GM23248 (cell line): ENCODE measurements at regions not wholly inside any gene's neighbourhood (a gene's known extent, or its start where the extent isn't known, plus 50 kb on each side); places are given as distances from the start of the nearest gene placed in this dataset.

Experiments used
- DNase-seq: peaks from one replicate; pipeline ENCODE4 v3.0.0-alpha.2; 2015
- H2AFZ ChIP-seq: fragments of 200-600 bp; sonication (generic); 2 replicates; pipeline ENCODE4 v1.6.1; 2016; ENCODE audit warnings: antibody characterized with exemption
- H3F3A ChIP-seq: fragments of 200-600 bp; sonication (generic); 2 replicates; pipeline ENCODE4 v1.6.1; 2016; ENCODE audit warnings: mild to moderate bottlenecking, antibody characterized with exemption, mixed run types; ENCODE audit not compliant: insufficient read depth
- H3K27ac ChIP-seq: fragments of 200-600 bp; sonication (generic); 2 replicates; pipeline ENCODE4 v1.5.1; 2016; ENCODE audit warnings: mild to moderate bottlenecking
- H3K27me3 ChIP-seq: fragments of 200-600 bp; sonication (generic); replicated peaks from 2 replicates; pipeline ENCODE4 v1.6.1; 2016; ENCODE audit warnings: mild to moderate bottlenecking; ENCODE audit not compliant: insufficient read depth
- H3K36me3 ChIP-seq: fragments of 200-600 bp; sonication (generic); 2 replicates; pipeline ENCODE4 v1.6.1; 2016; ENCODE audit warnings: low read depth, mild to moderate bottlenecking
- H3K4me1 ChIP-seq: fragments of 200-600 bp; sonication (generic); 2 replicates; pipeline ENCODE4 v1.6.1; 2016; ENCODE audit warnings: mild to moderate bottlenecking; ENCODE audit not compliant: insufficient read depth
- H3K4me2 ChIP-seq: fragments of 200-600 bp; sonication (generic); one replicate; pipeline ENCODE4 v1.6.1; 2016; ENCODE audit warnings: mild to moderate bottlenecking; ENCODE audit not compliant: unreplicated experiment
- H3K4me3 ChIP-seq: fragments of 200-600 bp; sonication (generic); 2 replicates; pipeline ENCODE4 v1.5.1; 2016; ENCODE audit warnings: mild to moderate bottlenecking
- H3K79me2 ChIP-seq: fragments of 200-600 bp; sonication (generic); 2 replicates; pipeline ENCODE4 v1.6.1; 2016; ENCODE audit warnings: mild to moderate bottlenecking; ENCODE audit not compliant: insufficient read depth
- H3K9ac ChIP-seq: fragments of 200-600 bp; sonication (generic); 2 replicates; pipeline ENCODE4 v1.6.1; 2016; ENCODE audit warnings: mild to moderate bottlenecking
- H3K9me2 ChIP-seq: fragments of 200-600 bp; sonication (generic); 2 replicates; pipeline ENCODE4 v1.6.1; 2016; ENCODE audit warnings: mixed run types, mild to moderate bottlenecking, moderate library complexity; ENCODE audit not compliant: insufficient read depth
- H3K9me3 ChIP-seq: fragments of 200-600 bp; sonication (generic); one replicate; pipeline ENCODE4 v1.6.1; 2017; ENCODE audit warnings: low read depth
- H4K20me1 ChIP-seq: fragments of 200-600 bp; sonication (generic); 2 replicates; pipeline ENCODE4 v1.6.0; 2016; ENCODE audit not compliant: insufficient read depth
- EZH2 ChIP-seq: fragments of 200-600 bp; sonication (generic); IDR thresholded peaks from 2 replicates; pipeline ENCODE4 v1.6.1; 2018; ENCODE audit warnings: antibody characterized with exemption, mild to moderate bottlenecking; ENCODE audit not compliant: insufficient read depth, poor library complexity, severe bottlenecking
- EZH2phosphoT487 ChIP-seq: fragments of 200-600 bp; sonication (generic); IDR thresholded peaks from 2 replicates; pipeline ENCODE4 v1.6.1; 2018; ENCODE audit warnings: antibody characterized with exemption, moderate library complexity, mild to moderate bottlenecking, low read depth; ENCODE audit not compliant: insufficient read depth
- WGBS, 2 experiments: methylation state at CpG; one replicate each; pipeline ENCODE4 v1.1.6; 2015 to 2017; ENCODE audit warnings: low lambda C conversion rate in 2 of 2, low coverage in 1 of 2; ENCODE audit errors: missing lambda C conversion rate in 2 of 2; 5-methylcytosine and 5-hydroxymethylcytosine counted together
- in situ Hi-C: fragments of 300-500 bp; cut with MboI; formaldehyde crosslinking; loops from 2 replicates; pipeline ENCODE4 v1.15.0; 2020

GRCh38 chr1:185487026-185487425 lies 170.0 kb upstream of the IVNS1ABP start:
- Histone ChIP-seq H3K79me2 (no peaks in the 10 kb centered on the region), H3K9me3 (no peaks in the 10 kb centered on the region), H3F3A (peaks cover 17% of the 10 kb centered on the region), H3K9me2 (no peaks in the 10 kb centered on the region), H3K4me3 (no peak overlapping the region), H3K36me3 (no peaks in the 10 kb centered on the region), H3K27me3 (no peaks in the 10 kb centered on the region), H4K20me1 (no peaks in the 10 kb centered on the region), H3K9ac (no peak overlapping the region), H3K27ac (no peak overlapping the region), H3K4me1 (peaks cover 18% of the 10 kb centered on the region), H2AFZ (no peak overlapping the region), H3K4me2 (no peak overlapping the region)
- in situ Hi-C loops: no loop called here
- DNase-seq: no peak
- 94 to 100% methylated on average over 2 of the region's 2 CpGs for WGBS, 2 experiments
- no peak for TF ChIP-seq EZH2phosphoT487
- no peak for TF ChIP-seq EZH2

GRCh38 chr1:185486346-185486745 lies 169.3 kb upstream of the IVNS1ABP start:
- TF ChIP-seq EZH2 (no peak), EZH2phosphoT487 (no peak)
- H4K20me1 ChIP-seq: no peaks in the 10 kb centered on the region
- H3K9me3 ChIP-seq: no peaks in the 10 kb centered on the region
- H3F3A ChIP-seq: peaks cover 17% of the 10 kb centered on the region
- 88 to 90% methylated on average over 5 of the region's 5 CpGs for WGBS, 2 experiments
- H3K4me3 ChIP-seq: no peak overlapping the region
- H2AFZ ChIP-seq: no peak overlapping the region
- no peak for DNase-seq
- no peaks in the 10 kb centered on the region for H3K36me3 ChIP-seq
- H3K27me3 ChIP-seq: no peaks in the 10 kb centered on the region
- no peak overlapping the region for H3K4me2 ChIP-seq
- in situ Hi-C loops: no loop called here
- H3K79me2 ChIP-seq: no peaks in the 10 kb centered on the region
- no peak overlapping the region for H3K27ac ChIP-seq
- H3K4me1 ChIP-seq: peaks cover 18% of the 10 kb centered on the region
- no peaks in the 10 kb centered on the region for H3K9me2 ChIP-seq
- H3K9ac ChIP-seq: no peak overlapping the region

- Histone ChIP-seq H3K27me3 (no peaks in the 10 kb centered on the region), H4K20me1 (no peaks in the 10 kb centered on the region), H3K9ac (peak overlapping the region; percentile 69), H3K4me2 (peak overlapping the region; percentile 49), H3K4me3 (no peak overlapping the region), H2AFZ (peak overlapping the region; percentile 69), H3F3A (peaks cover 17% of the 10 kb centered on the region), H3K9me3 (no peaks in the 10 kb centered on the region), H3K4me1 (peaks cover 18% of the 10 kb centered on the region), H3K27ac (peak overlapping the region; percentile 91), H3K9me2 (no peaks in the 10 kb centered on the region), H3K79me2 (no peaks in the 10 kb centered on the region), H3K36me3 (no peaks in the 10 kb centered on the region)
- peak; percentile 97 for DNase-seq
- in situ Hi-C loops: no loop called here
- WGBS, 2 experiments: 49 to 51% methylated on average over 2 of the region's 2 CpGs
- TF ChIP-seq EZH2phosphoT487 (no peak), EZH2 (no peak)
Observed at GRCh38 chr1:185483664-185484450, 166.8 kb upstream of the IVNS1ABP start.

DNA sequence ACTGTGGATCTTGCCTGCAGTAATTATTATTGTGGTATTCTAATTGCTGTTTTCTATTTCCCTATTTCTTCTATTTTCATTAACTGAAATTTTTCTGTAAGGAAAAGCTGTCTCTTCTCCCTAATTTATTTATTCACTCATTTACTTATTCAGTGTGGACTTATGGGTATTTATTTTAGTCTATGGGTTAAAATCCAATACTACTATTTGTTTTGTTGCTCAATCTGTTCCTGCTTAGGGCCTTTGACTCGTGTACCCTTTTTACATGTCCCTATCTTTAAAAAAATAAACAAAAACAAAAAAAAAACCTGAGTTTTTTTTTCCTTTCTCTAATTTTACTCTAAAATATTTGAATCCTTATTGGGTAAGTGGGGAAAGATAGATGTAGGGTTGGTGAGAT lies 166.2 kb upstream of the IVNS1ABP start:
- in situ Hi-C loops: no loop called here
- no peaks in the 10 kb centered on the region for H3K27me3 ChIP-seq
- no peaks in the 10 kb centered on the region for H3K9me3 ChIP-seq
- H3K4me1 ChIP-seq: peaks cover 18% of the 10 kb centered on the region
- no peaks in the 10 kb centered on the region for H3K9me2 ChIP-seq
- H3K4me2 ChIP-seq: peak overlapping the region; percentile 49
- no peaks in the 10 kb centered on the region for H3K79me2 ChIP-seq
- no peak for DNase-seq
- TF ChIP-seq EZH2phosphoT487 (no peak), EZH2 (no peak)
- H3K4me3 ChIP-seq: no peak overlapping the region
- peak overlapping the region; percentile 69 for H3K9ac ChIP-seq
- no peaks in the 10 kb centered on the region for H3K36me3 ChIP-seq
- 0 to 20% methylated on average over 1 of the region's 1 CpG for WGBS, 2 experiments
- peak overlapping the region; percentile 91 for H3K27ac ChIP-seq
- H3F3A ChIP-seq: peaks cover 17% of the 10 kb centered on the region
- H2AFZ ChIP-seq: peak overlapping the region; percentile 69
- no peaks in the 10 kb centered on the region for H4K20me1 ChIP-seq
